Inflammatory macrophage (primary cell): ENCODE measurements at regions not wholly inside any gene's neighbourhood (a gene's known extent, or its start where the extent isn't known, plus 50 kb on each side); places are given as distances from the start of the nearest gene placed in this dataset.
A peak's percentile ranks its signal among the peaks of the same experiment; 100 is the strongest.

Source experiments
- DNase-seq, 2 donors: peaks; one replicate each; pipeline ENCODE4 v3.0.0-alpha.2; 2020 to 2022

- DNase-seq, result no peak
These were observed 306.4 kb upstream of the CITED2 start for GRCh38 chr6:139680819-139681218.

- DNase-seq, result peak; percentile 62 to 79
These were observed 305.2 kb upstream of the CITED2 start for GRCh38 chr6:139679516-139680179.

- DNase-seq, result no peak
These were observed 302.3 kb upstream of the CITED2 start for GRCh38 chr6:139676718-139677117.

- DNase-seq, result no peak
These were observed 291.8 kb upstream of the CITED2 start for GRCh38 chr6:139666284-139666683.

- no peak for DNase-seq
These were observed 289.5 kb upstream of the CITED2 start for GRCh38 chr6:139663996-139664395.

GRCh38 chr6:139659711-139660110, 285.3 kb upstream of the CITED2 start:
- DNase-seq, result no peak

GRCh38 chr6:139659196-139659595, 284.7 kb upstream of the CITED2 start:
- no peak for DNase-seq

GRCh38 chr6:139657119-139657518, 282.7 kb upstream of the CITED2 start:
- DNase-seq, result no peak

GRCh38 chr6:139655783-139656705, 281.6 kb upstream of the CITED2 start:
- DNase-seq, result no peak

- no peak for DNase-seq
These were observed 280.7 kb upstream of the CITED2 start for GRCh38 chr6:139654888-139655782.

GRCh38 chr6:139654309-139654708, 279.9 kb upstream of the CITED2 start:
- DNase-seq, result no peak

- DNase-seq, result peak; percentile 10 to 44
These were observed 278.7 kb upstream of the CITED2 start for GRCh38 chr6:139653111-139653510.

- DNase-seq, result no peak
These were observed 276.5 kb upstream of the CITED2 start for GRCh38 chr6:139650941-139651340.

- peak; percentile 39 to 55 for DNase-seq
These were observed 275.3 kb upstream of the CITED2 start for GRCh38 chr6:139649732-139650131.

GRCh38 chr6:139649128-139649527, 274.7 kb upstream of the CITED2 start:
- peak in 1 of 2 donors; percentile 1 for DNase-seq

GRCh38 chr6:139648430-139649000, 274.1 kb upstream of the CITED2 start:
- peak; percentile 43 to 58 for DNase-seq

GRCh38 chr6:139647841-139648240, 273.4 kb upstream of the CITED2 start:
- DNase-seq, result no peak

GRCh38 chr6:139647016-139647415, 272.6 kb upstream of the CITED2 start:
- no peak for DNase-seq

- DNase-seq, result no peak
These were observed 270.4 kb upstream of the CITED2 start for GRCh38 chr6:139644821-139645220.

GRCh38 chr6:139643986-139644385, 269.5 kb upstream of the CITED2 start:
- no peak for DNase-seq

GRCh38 chr6:139642346-139642745, 267.9 kb upstream of the CITED2 start:
- DNase-seq, result no peak

- peak in 1 of 2 donors; percentile 28 for DNase-seq
These were observed 266.9 kb upstream of the CITED2 start for GRCh38 chr6:139641376-139641775.
